ENCODE measurements at regions not wholly inside any gene's neighbourhood (a gene's known extent, or its start where the extent isn't known, plus 50 kb on each side); places are given as distances from the start of the nearest gene placed in this dataset.

DNA sequence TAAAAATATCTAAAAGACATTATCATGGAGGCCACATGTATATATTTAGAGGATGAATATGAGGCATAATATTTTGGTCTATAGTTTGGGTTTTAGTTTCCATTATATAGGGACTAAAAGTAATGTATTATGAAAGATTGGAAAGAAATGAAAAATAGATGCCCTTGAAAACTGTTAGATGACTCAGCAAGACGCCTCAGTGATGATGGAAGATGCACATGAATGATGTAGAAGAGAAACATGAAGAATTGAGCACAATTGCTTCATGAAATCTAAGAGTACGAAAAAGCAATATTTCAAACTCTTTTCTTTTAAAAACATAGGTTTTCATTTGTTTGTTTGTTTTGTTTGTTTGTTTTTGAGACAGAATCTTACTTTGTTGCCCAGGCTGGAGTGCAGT is 89.8 kb downstream of the ARL4A start:
- no peak overlapping the region for H3K4me3 ChIP-seq (replicated peaks in 1 of 2; ENCODE audit: low read depth in 1 of 2, low read length in 2 of 2)
- no peaks in the 10 kb centered on the region for H3K9me3 ChIP-seq (ENCODE audit: control insufficient read depth in 1 of 2, insufficient read depth in 1 of 2, low read depth in 1 of 2, low read length in 2 of 2)
- DNase-seq (ENCODE audit: low read depth, low spot score), result no peak
- H2AFZ ChIP-seq (ENCODE audit: low read depth, low read length, poor library complexity, severe bottlenecking), result peak overlapping the region; percentile 43
- H3K27ac ChIP-seq (ENCODE audit: low read depth, low read length), result no peak overlapping the region
- ChIA-PET POLR2A (no interaction called here), CTCF (no interaction called here), RAD21 (ENCODE audit: low non-redundant PET in 1 of 2, low total read pairs in 2 of 2, uncharacterized antibody in 2 of 2, unreplicated experiment in 2 of 2) (no interaction called here)
- no peaks in the 10 kb centered on the region for H4K20me1 ChIP-seq (ENCODE audit: insufficient read depth)
- no peaks in the 10 kb centered on the region for H3K4me1 ChIP-seq (ENCODE audit: control insufficient read depth in 1 of 2, insufficient read depth in 2 of 2, low read length in 2 of 2)
- no peaks in the 10 kb centered on the region for H3K79me2 ChIP-seq (ENCODE audit: insufficient read depth, low read length)
- TF ChIP-seq FOSL1 (IDR thresholded peaks at IDR 0.05; ENCODE audit: low read depth) (no peak), EZH2 (IDR thresholded peaks at IDR 0.05) (no peak), JUND (IDR thresholded peaks at IDR 0.05) (no peak), YY1 (IDR thresholded peaks at IDR 0.05; ENCODE audit: extremely low read depth, insufficient replicate concordance, low read depth, low read length) (no peak), SIN3A (IDR thresholded peaks at IDR 0.05; ENCODE audit: low read depth) (no peak), ELF1 (IDR thresholded peaks at IDR 0.05; ENCODE audit: borderline replicate concordance, low read depth) (no peak), RAD21 (IDR thresholded peaks at IDR 0.05; ENCODE audit: low read depth) (no peak), EZH2phosphoT487 (IDR thresholded peaks at IDR 0.05; ENCODE audit: borderline replicate concordance) (no peak), CEBPB (IDR thresholded peaks at IDR 0.05; ENCODE audit: low read depth) (no peak), EGR1 (IDR thresholded peaks at IDR 0.05; ENCODE audit: low read depth) (no peak)
- TF ChIP-seq, protein P1, sequence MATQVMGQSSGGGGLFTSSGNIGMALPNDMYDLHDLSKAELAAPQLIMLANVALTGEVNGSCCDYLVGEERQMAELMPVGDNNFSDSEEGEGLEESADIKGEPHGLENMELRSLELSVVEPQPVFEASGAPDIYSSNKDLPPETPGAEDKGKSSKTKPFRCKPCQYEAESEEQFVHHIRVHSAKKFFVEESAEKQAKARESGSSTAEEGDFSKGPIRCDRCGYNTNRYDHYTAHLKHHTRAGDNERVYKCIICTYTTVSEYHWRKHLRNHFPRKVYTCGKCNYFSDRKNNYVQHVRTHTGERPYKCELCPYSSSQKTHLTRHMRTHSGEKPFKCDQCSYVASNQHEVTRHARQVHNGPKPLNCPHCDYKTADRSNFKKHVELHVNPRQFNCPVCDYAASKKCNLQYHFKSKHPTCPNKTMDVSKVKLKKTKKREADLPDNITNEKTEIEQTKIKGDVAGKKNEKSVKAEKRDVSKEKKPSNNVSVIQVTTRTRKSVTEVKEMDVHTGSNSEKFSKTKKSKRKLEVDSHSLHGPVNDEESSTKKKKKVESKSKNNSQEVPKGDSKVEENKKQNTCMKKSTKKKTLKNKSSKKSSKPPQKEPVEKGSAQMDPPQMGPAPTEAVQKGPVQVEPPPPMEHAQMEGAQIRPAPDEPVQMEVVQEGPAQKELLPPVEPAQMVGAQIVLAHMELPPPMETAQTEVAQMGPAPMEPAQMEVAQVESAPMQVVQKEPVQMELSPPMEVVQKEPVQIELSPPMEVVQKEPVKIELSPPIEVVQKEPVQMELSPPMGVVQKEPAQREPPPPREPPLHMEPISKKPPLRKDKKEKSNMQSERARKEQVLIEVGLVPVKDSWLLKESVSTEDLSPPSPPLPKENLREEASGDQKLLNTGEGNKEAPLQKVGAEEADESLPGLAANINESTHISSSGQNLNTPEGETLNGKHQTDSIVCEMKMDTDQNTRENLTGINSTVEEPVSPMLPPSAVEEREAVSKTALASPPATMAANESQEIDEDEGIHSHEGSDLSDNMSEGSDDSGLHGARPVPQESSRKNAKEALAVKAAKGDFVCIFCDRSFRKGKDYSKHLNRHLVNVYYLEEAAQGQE (IDR thresholded peaks at IDR 0.05; ENCODE audit: low read depth), result no peak
- H3K27me3 ChIP-seq (ENCODE audit: insufficient read depth, low read length), result no peaks in the 10 kb centered on the region
- H3K9ac ChIP-seq (ENCODE audit: low read length), result no peak overlapping the region
- BruUV-seq (replicated peaks), result no TSS peak
- H3K36me3 ChIP-seq (ENCODE audit: control insufficient read depth in 1 of 2, insufficient read depth in 2 of 2, low read length in 2 of 2), result no peaks in the 10 kb centered on the region
- intact Hi-C loops (cut with micrococcal nuclease), result no loop called here
- H3K9me2 ChIP-seq (ENCODE audit: insufficient read depth), result no peaks in the 10 kb centered on the region
- no peak for ATAC-seq
- H3K4me2 ChIP-seq (ENCODE audit: low read length), result no peak overlapping the region

Measured in HCT116 (cell line).